Bronchial epithelial cell (primary cell): ENCODE measurements at regions not wholly inside any gene's neighbourhood (a gene's known extent, or its start where the extent isn't known, plus 50 kb on each side); places are given as distances from the start of the nearest gene placed in this dataset.
A peak's percentile ranks its signal among the peaks of the same experiment; 100 is the strongest.

Experiments
- DNase-seq: peaks from one replicate; pipeline ENCODE4 v3.0.0-alpha.2; 2010; ENCODE audit warnings: low read depth
- FAIRE-seq: peaks from 2 replicates; lab custom pipeline; 2011; peaks lifted over from hg19 to GRCh38; lab: Jason Lieb, UNC
- H3K27me3 ChIP-seq: 2 replicates; pipeline ENCODE4 v1.5.1; 2011; ENCODE audit warnings: low read length; ENCODE audit not compliant: control insufficient read depth, insufficient read depth
- H3K36me3 ChIP-seq: 2 replicates; pipeline ENCODE4 v1.5.1; 2011; ENCODE audit warnings: low read length; ENCODE audit not compliant: control insufficient read depth, insufficient read depth
- H3K4me3 ChIP-seq: 2 replicates; pipeline ENCODE4 v1.5.1; 2011; ENCODE audit warnings: mild to moderate bottlenecking, low read depth, low read length, control low read depth
- TF ChIP-seq, protein P1 (sequence below): IDR thresholded peaks from 2 replicates; pipeline ENCODE4 v1.5.1; 2011; ENCODE audit warnings: mild to moderate bottlenecking, moderate library complexity, low read length, control low read depth, inconsistent platforms; ENCODE audit not compliant: insufficient read depth, severe bottlenecking

DNA sequence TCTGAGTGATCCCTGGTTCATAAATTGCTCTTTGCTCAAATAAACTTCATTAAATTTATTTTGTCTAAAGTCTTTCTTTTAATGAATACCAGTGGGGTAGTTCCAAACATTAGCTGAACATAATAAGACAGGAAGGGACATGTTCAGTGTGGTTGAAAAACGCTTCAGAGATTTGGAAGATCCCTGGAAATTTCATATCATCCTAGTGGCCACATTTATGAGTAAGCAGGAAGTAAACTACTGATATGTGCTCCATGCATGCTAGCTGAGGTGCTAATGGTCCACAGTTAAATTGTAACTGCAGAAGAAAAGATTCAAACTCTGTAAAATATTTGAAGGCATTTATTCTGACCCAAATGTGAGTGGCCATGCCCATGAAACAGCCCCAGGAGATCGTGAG is 1328.7 kb downstream of the ADGRL3 start:
- H3K27me3 ChIP-seq = no peaks in the 10 kb centered on the region
- DNase-seq (peak; percentile 28), FAIRE-seq (no peak)
- no peak overlapping the region for H3K4me3 ChIP-seq
- H3K36me3 ChIP-seq = no peaks in the 10 kb centered on the region
- TF ChIP-seq, protein P1, sequence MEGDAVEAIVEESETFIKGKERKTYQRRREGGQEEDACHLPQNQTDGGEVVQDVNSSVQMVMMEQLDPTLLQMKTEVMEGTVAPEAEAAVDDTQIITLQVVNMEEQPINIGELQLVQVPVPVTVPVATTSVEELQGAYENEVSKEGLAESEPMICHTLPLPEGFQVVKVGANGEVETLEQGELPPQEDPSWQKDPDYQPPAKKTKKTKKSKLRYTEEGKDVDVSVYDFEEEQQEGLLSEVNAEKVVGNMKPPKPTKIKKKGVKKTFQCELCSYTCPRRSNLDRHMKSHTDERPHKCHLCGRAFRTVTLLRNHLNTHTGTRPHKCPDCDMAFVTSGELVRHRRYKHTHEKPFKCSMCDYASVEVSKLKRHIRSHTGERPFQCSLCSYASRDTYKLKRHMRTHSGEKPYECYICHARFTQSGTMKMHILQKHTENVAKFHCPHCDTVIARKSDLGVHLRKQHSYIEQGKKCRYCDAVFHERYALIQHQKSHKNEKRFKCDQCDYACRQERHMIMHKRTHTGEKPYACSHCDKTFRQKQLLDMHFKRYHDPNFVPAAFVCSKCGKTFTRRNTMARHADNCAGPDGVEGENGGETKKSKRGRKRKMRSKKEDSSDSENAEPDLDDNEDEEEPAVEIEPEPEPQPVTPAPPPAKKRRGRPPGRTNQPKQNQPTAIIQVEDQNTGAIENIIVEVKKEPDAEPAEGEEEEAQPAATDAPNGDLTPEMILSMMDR = no peak

DNA sequence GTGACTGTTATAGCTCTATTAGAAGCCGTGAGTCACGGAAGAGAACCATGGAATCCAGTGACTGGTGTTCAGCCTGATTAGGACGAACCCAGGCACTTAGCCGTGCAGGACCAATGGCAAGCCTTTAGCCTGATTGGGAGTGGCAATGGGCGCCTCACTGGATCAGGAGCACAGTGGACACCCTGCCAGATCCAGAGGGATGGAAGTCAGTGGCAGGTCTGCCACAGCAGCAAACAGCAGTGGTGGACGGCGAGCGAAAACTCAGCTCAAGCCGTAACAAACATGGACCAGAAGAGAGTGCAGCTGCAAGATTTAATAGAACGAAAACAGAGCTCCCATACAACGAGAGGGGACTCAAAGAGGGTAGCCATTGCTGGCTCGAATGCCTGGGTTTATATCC is 1326.5 kb downstream of the ADGRL3 start:
- TF ChIP-seq, protein P1 = no peak
- no peaks in the 10 kb centered on the region for H3K27me3 ChIP-seq
- no peak overlapping the region for H3K4me3 ChIP-seq
- no peak for FAIRE-seq
- DNase-seq = no peak
- no peaks in the 10 kb centered on the region for H3K36me3 ChIP-seq

DNA sequence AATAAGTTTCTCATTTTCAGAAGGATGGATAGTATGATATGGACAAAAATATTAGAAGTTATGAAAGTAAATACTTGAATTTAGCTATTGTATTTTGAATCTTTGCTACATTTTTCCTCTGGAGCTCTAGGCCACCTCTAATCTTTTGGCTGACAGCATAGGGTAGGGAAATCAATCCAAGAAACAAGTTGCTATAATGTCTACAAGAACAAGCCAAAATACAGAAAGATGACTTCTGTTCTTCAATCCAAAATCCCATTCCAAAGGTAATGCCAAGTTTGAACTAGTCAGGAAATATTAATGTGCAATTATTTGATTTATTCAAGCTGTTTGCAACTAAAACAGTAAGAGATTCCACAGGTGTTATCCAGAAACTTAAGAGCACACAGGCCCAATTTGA is 1323.1 kb downstream of the ADGRL3 start:
- no peak for FAIRE-seq
- TF ChIP-seq, protein P1 = no peak
- no peak for DNase-seq
- H3K36me3 ChIP-seq = no peaks in the 10 kb centered on the region
- H3K27me3 ChIP-seq = no peaks in the 10 kb centered on the region
- no peak overlapping the region for H3K4me3 ChIP-seq

DNA sequence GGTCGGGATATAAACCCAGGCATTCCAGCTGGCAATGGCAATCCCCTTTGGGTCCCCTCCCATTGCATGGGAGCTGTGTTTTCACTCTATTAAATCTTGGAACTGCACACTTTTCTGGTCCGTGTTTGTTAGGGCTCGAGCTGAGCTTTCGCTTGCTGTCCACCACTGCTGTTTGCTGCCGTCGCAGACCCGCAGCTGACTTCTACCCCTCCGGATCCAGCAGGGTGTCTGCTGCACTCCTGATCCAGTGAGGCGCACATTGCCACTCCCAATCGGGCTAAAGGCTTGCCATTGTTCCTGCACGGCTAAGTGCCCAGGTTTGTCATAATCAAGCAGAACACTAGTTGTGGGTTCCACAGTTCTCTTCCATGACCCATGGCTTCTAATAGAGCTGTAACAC is 1322.1 kb downstream of the ADGRL3 start:
- Histone ChIP-seq H3K36me3 (no peaks in the 10 kb centered on the region), H3K27me3 (no peaks in the 10 kb centered on the region), H3K4me3 (no peak overlapping the region)
- FAIRE-seq = no peak
- DNase-seq = no peak
- TF ChIP-seq, protein P1 = no peak

DNA sequence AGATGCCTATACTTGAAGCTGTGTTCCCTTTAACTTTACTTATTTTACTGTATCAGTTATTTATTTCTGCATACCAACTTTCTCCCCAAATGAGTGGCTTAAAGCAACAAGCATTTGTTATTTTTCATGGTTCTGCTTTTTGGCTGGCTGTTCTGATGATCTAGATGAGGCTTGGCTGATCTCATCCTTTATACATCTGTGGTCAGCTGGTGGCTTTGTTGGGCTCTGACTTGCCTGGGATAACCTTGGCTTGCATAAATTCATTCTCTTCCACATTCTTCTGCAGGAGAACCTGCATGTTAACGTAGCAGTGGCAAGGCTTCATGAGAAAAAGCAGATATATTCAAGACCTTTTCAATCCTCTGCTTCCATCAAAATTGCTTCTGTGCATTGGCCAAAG is 1317.6 kb downstream of the ADGRL3 start:
- DNase-seq = no peak

DNA sequence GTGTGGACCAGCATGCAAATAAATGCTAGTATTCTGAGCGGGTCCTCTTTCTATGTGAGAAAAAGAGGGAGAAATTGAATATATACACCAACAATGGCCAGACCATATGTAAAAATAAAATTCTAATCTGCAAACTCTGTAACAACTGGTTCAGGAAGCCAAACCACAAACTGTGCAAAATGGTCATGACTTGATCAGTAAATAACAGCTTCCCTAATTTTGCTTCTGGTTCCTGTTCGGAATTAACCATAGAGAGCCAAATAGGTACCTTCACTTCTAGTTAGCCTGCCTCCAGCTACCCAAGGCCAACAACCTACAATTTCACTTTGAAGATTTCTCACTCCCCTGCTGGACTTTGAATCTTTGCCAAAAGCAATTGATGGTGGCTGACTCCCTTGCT is 1313.2 kb downstream of the ADGRL3 start:
- FAIRE-seq (no peak), DNase-seq (no peak)
- H3K36me3 ChIP-seq = no peaks in the 10 kb centered on the region
- no peaks in the 10 kb centered on the region for H3K27me3 ChIP-seq
- TF ChIP-seq, protein P1 = no peak
- no peak overlapping the region for H3K4me3 ChIP-seq

More for the DNA sequence above, 1317.6 kb downstream of the ADGRL3 start:
- TF ChIP-seq, protein P1 = no peak
- Histone ChIP-seq H3K36me3 (no peaks in the 10 kb centered on the region), H3K27me3 (no peaks in the 10 kb centered on the region), H3K4me3 (no peak overlapping the region)
- FAIRE-seq = no peak
